ENCODE measurements at regions not wholly inside any gene's neighbourhood (a gene's known extent, or its start where the extent isn't known, plus 50 kb on each side); places are given as distances from the start of the nearest gene placed in this dataset.
"Not testable (repeated sequence)": the region's sequence is repeated elsewhere in the genome, so short reads cannot be mapped to it uniquely, and the experiment has no call there.

DNA sequence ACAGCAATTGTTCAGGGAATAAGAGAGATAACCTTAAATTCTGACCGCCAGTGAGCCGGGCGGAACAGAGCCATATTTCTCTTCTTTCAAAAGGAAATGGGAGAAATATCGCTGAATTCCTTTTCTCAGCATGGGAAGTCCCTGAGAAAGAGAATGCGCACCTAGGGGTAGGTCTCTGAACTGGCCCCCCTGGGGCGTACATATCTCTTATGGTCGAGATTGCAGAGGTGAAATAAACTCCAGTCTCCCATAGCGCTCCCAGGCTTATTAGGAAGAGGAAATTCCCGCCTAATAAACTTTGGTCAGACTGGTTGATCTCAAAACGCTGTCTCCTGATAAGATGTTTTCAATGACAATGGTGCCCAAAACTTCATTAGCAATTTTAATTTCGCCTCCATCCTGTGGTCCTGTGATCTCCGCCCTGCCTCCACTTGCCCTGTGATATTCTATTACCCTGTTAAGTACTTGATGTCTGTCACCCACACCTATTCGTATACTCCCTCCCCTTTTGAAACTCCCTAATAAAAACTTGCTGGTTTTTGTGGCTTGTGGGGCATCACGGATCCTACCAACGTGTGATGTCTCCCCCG, 195.8 kb upstream of the HMCN1 start:
- DNase-seq, result not testable (repeated sequence)

GRCh38 chr1:185537596-185537995, 196.6 kb upstream of the HMCN1 start:
- no peak for DNase-seq

- DNase-seq, result no peak
Measured at GRCh38 chr1:185536165-185536920, 197.8 kb upstream of the HMCN1 start.

- no peak for DNase-seq
Measured at GRCh38 chr1:185535621-185536020, 198.6 kb upstream of the HMCN1 start.

DNA sequence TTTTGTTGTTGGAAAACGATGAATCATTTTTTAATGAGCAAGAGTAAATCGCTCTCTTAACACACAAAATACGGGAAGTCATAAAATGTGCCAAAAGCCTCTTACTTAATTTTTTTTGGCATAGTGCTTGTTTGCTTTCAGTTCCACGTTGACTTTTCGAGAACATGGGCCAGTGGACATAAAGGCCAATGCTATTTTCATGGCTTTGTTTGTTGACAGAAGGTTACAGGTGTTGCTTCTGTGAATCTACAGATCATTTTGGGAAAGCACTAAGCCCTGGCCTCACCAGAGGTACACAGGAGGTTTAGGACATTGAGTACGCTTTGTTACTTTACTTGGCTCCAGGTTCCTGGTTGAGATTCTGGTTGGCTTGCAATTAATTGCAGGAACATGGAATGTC, 199.4 kb upstream of the HMCN1 start:
- peak; percentile 48 for DNase-seq

- no peak for DNase-seq
Measured at GRCh38 chr1:185533596-185533995, 200.6 kb upstream of the HMCN1 start.

DNA sequence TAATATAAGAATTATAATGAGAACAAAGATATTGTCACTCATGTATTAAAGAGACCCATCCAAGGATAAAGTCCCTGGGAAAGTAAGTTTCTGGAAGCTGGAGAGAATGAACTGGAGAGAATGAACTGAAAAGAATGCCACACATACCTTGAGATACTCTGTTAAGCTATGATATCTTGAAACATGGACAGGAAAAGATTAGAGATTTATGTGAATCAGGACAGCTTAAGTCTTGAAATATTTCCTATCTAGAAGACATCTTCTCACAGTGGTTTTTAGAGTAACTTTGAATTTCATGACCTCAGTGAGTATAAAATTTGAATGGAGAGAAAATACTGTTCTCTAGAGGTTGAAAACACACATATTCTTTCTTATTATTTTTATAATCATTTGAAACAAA, 201.3 kb upstream of the HMCN1 start:
- no peak for DNase-seq

- DNase-seq, result no peak
Measured at GRCh38 chr1:185531838-185532237, 202.4 kb upstream of the HMCN1 start.

DNA sequence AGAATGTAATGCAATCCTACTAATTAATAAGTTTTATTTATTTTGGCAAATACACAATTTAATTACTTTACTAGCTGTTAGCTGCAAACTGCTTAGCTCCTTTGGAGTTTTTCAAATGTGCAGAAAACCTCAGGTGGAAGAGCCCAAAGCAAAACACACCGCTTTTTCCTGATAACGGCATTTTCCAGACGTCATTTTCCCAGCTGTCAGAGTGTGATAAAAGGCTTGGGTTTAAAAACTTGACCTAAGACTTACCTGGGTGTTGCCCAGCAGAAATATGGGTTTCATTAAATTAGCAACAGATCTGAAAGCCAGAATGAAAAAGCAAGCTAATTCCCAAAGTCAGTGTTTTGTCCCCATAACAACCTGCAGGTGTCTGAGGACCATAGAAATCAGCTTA, 204.0 kb upstream of the HMCN1 start:
- no peak for DNase-seq

GRCh38 chr1:185529673-185530072, 204.5 kb upstream of the HMCN1 start:
- no peak for DNase-seq

DNA sequence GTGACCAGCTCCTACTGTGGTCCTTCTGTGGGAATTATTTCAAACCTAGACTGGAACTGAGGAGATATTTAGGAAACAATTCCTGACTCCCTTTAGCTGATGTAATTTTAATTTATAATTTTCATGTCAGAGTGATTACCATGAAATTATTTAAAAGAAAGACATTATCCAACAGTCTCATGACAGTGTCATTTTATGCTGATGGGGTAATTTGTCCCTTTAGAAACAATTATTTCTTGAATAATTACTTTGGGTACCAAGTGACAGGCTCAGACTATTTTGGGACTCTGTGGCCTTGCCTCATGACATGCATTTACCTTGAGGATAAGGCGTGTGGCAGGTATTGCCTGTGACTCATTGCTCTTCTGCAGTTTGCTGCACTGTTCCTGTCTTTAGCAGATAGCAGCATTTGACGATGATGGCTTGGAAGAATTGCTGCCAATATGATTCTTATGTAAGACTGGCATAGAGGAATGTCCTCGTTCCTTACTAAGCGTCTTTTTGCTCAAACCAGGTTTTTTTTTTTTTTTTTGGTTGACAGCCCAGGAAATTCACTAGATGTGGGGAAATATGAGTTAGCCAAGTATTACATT, 206.0 kb upstream of the HMCN1 start:
- DNase-seq, result no peak

- DNase-seq, result no peak
Measured at GRCh38 chr1:185526344-185527307, 207.6 kb upstream of the HMCN1 start.

GRCh38 chr1:185520188-185520920, 203.3 kb upstream of the IVNS1ABP start:
- DNase-seq, result no peak

GRCh38 chr1:185517808-185518419, 200.9 kb upstream of the IVNS1ABP start:
- DNase-seq, result no peak

DNA sequence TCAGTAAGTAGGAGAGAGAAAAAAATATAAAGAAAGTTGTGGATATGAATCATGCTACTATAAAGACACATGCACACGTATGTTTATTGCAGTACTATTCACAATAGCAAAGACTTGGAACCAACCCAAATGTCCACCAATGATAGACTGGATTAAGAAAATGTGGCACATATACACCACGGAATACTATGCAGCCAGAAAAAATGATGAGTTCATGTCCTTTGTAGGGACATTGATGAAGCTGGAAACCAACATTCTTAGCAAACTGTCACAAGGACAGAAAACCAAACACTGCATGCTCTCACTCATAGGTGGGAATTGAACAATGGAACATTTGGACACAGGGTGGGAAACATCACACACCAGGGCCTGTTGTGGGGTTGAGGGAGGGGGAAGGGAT, 200.3 kb upstream of the IVNS1ABP start:
- DNase-seq, result not testable (repeated sequence)

DNA sequence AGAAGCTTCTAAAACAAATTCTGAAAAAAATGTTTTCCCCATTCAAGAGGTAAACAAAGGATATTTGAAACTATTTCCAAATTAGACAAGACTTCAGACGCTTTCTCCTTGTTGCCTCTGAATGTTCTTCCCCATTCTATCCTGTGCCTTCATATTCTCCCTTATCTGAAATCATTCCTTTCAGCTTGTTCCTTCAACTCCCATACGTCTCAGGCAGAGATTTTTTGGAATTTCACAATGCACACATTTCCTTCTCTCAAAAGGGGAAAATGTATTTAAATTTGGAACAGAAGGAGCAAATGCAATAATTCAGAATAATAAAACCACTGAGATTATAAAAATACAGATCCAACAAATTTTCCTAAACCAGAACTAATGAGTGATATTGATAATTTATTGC, 198.7 kb upstream of the IVNS1ABP start:
- DNase-seq, result no peak

DNA sequence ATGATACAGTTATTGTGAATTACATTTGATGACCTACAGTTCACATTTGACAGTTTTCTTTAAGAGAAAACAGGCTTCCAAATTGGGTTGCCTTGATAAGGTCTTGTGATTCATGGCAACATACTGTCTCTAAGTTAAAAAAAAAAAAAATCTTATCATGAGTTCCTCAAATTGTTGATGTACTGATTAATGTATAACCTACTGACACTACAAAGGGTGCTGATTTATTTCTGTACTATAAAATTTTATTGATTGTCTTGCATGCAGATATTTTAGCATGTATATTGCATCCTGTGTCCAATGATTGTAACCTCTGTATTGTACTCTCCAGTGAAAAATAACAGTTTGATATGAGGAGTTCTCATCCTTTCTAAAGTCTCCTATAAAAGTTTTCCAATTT, 197.3 kb upstream of the IVNS1ABP start:
- no peak for DNase-seq

GRCh38 chr1:185512442-185512841, 195.4 kb upstream of the IVNS1ABP start:
- no peak for DNase-seq

DNA sequence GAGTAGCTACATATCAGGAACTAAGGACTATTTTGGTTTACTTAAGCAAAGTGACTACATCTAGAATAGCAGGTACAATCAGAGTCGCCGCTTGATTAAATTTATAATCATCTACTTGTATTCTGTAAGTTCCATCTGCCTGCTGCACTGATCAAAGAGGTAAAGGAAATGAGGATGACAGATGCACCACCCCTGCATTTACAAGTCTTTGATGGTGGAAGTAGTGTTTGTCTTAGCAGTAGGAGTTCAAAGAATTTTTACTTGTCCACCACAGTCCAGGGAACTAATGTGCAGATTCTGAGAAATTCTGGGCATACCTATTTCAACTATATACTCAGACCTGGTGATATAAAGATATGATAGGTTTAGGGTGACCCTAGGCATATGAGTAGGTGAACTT, 184.1 kb upstream of the IVNS1ABP start:
- no peak for DNase-seq

GRCh38 chr1:185500001-185500626, 183.1 kb upstream of the IVNS1ABP start:
- no peak for DNase-seq

DNA sequence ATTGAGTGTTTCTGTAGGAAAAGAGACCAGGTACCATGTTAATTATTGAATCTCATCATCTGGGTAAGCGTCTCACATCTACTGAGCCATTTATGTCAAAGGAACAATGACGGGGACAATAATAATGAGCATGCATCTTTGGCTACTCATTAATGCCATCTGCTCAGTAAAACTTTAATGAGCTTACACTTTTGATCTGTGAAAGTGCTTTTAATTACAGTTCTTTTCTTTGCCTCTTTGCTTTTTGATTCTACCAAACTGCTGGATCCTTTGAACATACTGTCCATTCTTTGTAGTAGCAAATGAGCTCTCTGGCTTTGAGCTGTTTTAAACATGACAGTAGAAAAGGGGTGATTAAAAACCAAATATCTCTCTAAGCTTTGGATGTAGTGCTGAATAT, 181.2 kb upstream of the IVNS1ABP start:
- DNase-seq, result no peak

DNA sequence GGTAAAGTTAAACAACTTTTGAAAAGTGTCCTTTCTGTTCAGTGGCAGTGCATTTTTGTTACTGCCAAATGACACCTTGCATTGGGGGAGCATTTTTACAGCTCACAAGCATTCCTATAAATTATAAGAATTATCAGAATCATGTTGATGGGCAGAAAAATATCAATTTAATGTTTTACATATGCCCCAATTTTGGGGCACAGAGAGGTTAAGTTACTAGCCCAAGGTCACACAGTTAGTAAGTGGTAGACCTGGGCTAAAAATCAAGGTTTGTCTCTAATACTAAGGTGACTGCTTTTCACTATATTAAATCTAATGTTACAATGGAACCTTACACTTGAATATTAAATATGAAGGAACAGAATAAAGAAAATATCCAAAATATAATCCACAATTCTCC, 180.1 kb upstream of the IVNS1ABP start:
- no peak for DNase-seq

All from RPMI8226 (cell line).